ENCODE measurements at regions not wholly inside any gene's neighbourhood (a gene's known extent, or its start where the extent isn't known, plus 50 kb on each side); places are given as distances from the start of the nearest gene placed in this dataset.
"Not testable (repeated sequence)": the region's sequence is repeated elsewhere in the genome, so short reads cannot be mapped to it uniquely, and the experiment has no call there.

- peaks cover 21% of the 10 kb centered on the region for H3K36me3 Mint-ChIP-seq (ENCODE audit: low read depth)
- H3K27me3 Mint-ChIP-seq (ENCODE audit: low read depth): not testable (repeated sequence)
Measured at GRCh38 chr11:14573539-14574057, 53.4 kb upstream of the PSMA1 start.

GRCh38 chr11:14577292-14577691, 57.1 kb upstream of the PSMA1 start:
- peaks cover 15% of the 10 kb centered on the region for H3K36me3 Mint-ChIP-seq (ENCODE audit: low read depth)
- H3K27me3 Mint-ChIP-seq (ENCODE audit: low read depth): no peaks in the 10 kb centered on the region
- H3K27ac Mint-ChIP-seq: no peak overlapping the region
- no peak overlapping the region for H3K4me3 Mint-ChIP-seq
- H3K4me1 Mint-ChIP-seq: no peaks in the 10 kb centered on the region
- peaks cover 20% of the 10 kb centered on the region for H3K9me3 Mint-ChIP-seq
- TF ChIP-seq CTCF (IDR thresholded peaks at IDR 0.05; ENCODE audit: unreplicated experiment in 3 of 3): no peak

More at GRCh38 chr11:14573539-14574057, 53.4 kb upstream of the PSMA1 start:
- Mint-ChIP-seq H3K9me3 (peaks cover 30% of the 10 kb centered on the region), H3K27ac (peak overlapping the region in 1 of 3 experiments; percentile 19)
- not testable (repeated sequence) for H3K4me3 Mint-ChIP-seq, H3K4me1 Mint-ChIP-seq

DNA sequence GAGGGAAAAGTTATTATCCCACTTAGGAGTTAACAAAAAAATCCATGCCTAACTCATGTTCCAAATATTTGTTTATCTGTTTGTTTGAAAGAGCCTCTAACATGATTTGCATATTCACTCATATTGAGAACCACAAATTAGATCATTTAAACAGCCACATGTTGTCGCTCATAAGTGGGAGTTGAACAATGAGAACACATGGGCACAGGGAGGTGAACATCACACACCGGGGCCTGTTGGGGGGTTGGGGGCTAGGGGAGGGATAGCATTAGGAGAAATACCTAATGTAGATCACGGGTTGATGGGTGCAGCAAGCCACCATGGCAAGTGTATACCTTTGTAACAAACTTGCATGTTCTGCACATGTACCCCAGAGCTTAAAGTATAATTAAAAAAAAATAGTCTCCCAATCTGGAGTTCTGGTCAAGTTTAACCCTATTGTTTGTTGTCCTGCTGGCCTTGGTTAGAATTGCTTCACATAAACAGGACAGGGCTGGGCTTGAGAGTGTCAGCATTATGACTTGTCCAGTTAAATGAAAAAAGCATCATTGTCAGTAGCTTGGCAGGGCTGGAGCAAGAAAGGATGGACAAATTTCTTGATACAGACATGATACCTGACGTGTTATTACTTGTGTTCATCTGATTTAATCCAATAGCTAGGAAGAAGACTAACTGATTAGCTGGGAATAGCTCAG, 57.8 kb upstream of the PSMA1 start:
- no peaks in the 10 kb centered on the region for H3K27me3 Mint-ChIP-seq (ENCODE audit: low read depth)
- no peak for TF ChIP-seq CTCF (IDR thresholded peaks at IDR 0.05; ENCODE audit: unreplicated experiment in 3 of 3)

GRCh38 chr11:14578541-14578956, 58.4 kb upstream of the PSMA1 start:
- H3K9me3 Mint-ChIP-seq: peaks cover 16% of the 10 kb centered on the region
- no peaks in the 10 kb centered on the region for H3K4me1 Mint-ChIP-seq
- peaks cover 15% of the 10 kb centered on the region for H3K36me3 Mint-ChIP-seq (ENCODE audit: low read depth)
- peak overlapping the region; percentile 17 to 59 (median 49) for H3K27ac Mint-ChIP-seq
- no peak for TF ChIP-seq CTCF (IDR thresholded peaks at IDR 0.05; ENCODE audit: unreplicated experiment in 3 of 3)
- H3K4me3 Mint-ChIP-seq: no peak overlapping the region
- H3K27me3 Mint-ChIP-seq (ENCODE audit: low read depth): no peaks in the 10 kb centered on the region

More for the DNA sequence above, 57.8 kb upstream of the PSMA1 start:
- no peak overlapping the region for H3K4me3 Mint-ChIP-seq
- peaks cover 15% of the 10 kb centered on the region for H3K36me3 Mint-ChIP-seq (ENCODE audit: low read depth)
- H3K4me1 Mint-ChIP-seq: no peaks in the 10 kb centered on the region
- peak overlapping the region; percentile 17 to 59 (median 49) for H3K27ac Mint-ChIP-seq
- peaks cover 16% of the 10 kb centered on the region for H3K9me3 Mint-ChIP-seq

DNA sequence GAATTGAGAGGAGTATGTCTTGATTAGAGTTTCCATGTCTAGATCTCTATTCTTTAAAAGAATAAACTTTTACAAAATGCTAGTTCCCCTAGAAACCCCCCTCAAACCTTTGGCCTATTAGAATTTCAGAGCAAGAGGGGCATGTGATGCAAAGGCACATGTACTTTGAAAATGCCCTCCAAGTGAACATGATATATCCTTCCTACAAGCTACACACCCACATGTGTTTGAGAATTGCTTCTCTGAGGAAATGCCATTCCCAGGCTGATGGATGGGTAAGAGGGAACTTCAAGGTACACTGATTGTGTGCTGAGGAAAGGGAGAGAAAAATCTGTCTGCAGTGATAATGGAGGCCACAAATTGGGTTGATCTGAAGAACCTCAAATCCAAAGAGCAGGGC, 59.5 kb upstream of the PSMA1 start:
- H3K27ac Mint-ChIP-seq: no peak overlapping the region
- peaks cover 3% of the 10 kb centered on the region for H3K4me1 Mint-ChIP-seq
- TF ChIP-seq CTCF (IDR thresholded peaks at IDR 0.05; ENCODE audit: unreplicated experiment in 3 of 3): no peak
- no peaks in the 10 kb centered on the region for H3K27me3 Mint-ChIP-seq (ENCODE audit: low read depth)
- no peak overlapping the region for H3K4me3 Mint-ChIP-seq
- H3K36me3 Mint-ChIP-seq (ENCODE audit: low read depth): peaks cover 14% of the 10 kb centered on the region
- H3K9me3 Mint-ChIP-seq: peaks cover 13% of the 10 kb centered on the region

DNA sequence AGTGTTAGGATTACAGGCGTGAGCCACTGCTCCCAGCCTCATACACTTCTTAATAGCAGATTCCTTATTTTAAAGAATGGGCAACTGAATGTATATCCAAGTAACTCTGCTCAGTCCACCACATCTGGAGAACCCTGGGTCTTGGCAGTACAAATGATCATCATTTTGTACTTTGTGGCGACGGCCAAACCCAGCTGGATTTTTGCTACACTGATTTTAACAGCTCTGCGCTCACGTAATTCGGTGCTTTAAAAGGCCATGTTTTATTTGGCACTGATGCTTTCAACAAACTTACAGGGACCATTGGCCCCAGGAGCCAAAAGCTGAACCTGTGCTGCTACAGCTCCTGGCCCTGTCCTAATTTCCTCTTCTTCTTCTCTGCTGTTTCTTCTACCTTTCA, 60.8 kb upstream of the PDE3B start:
- H3K4me1 Mint-ChIP-seq: peaks cover 5% of the 10 kb centered on the region

More for the DNA sequence above, 60.8 kb upstream of the PDE3B start:
- H3K27me3 Mint-ChIP-seq (ENCODE audit: low read depth): no peaks in the 10 kb centered on the region
- TF ChIP-seq CTCF (IDR thresholded peaks at IDR 0.05; ENCODE audit: unreplicated experiment in 3 of 3): no peak
- H3K27ac Mint-ChIP-seq: peak overlapping the region; percentile 32 to 91 (median 54)
- no peak overlapping the region for H3K4me3 Mint-ChIP-seq
- H3K36me3 Mint-ChIP-seq (ENCODE audit: low read depth): no peaks in the 10 kb centered on the region
- no peaks in the 10 kb centered on the region for H3K9me3 Mint-ChIP-seq
